Chondrocyte (in vitro differentiated cells): ENCODE measurements at regions not wholly inside any gene's neighbourhood (a gene's known extent, or its start where the extent isn't known, plus 50 kb on each side); places are given as distances from the start of the nearest gene placed in this dataset.
A peak's percentile ranks its signal among the peaks of the same experiment; 100 is the strongest.

ENCODE experiments used
- DNase-seq: peaks from one replicate; pipeline ENCODE4 v3.0.0; 2021; ENCODE audit warnings: mixed read lengths, low spot score
- H3K27ac Mint-ChIP-seq: one replicate; pipeline ENCODE4 v1.8.0; 2021; ENCODE audit warnings: mild to moderate bottlenecking, moderate library complexity, mixed read lengths; ENCODE audit not compliant: unreplicated experiment
- H3K27me3 Mint-ChIP-seq: 2 replicates; pipeline ENCODE4 v1.8.0; 2021; ENCODE audit warnings: low read depth, mixed read lengths
- H3K36me3 Mint-ChIP-seq: 2 replicates; pipeline ENCODE4 v1.8.0; 2021; ENCODE audit warnings: low read depth, mixed read lengths
- H3K4me1 Mint-ChIP-seq: 2 replicates; pipeline ENCODE4 v1.8.0; 2021; ENCODE audit warnings: low read depth, mild to moderate bottlenecking, mixed read lengths
- H3K4me3 Mint-ChIP-seq: one replicate; pipeline ENCODE4 v1.8.0; 2021; ENCODE audit warnings: mild to moderate bottlenecking, moderate library complexity, mixed read lengths; ENCODE audit not compliant: unreplicated experiment
- H3K9me3 Mint-ChIP-seq: 2 replicates; pipeline ENCODE4 v1.8.0; 2021; ENCODE audit warnings: low read depth, mixed read lengths
- CTCF ChIP-seq: fragments of 200-600 bp; sonication (generic); IDR thresholded peaks from 2 replicates; pipeline ENCODE4 v1.5.0; 2021; ENCODE audit warnings: antibody characterized with exemption, mild to moderate bottlenecking, moderate library complexity

- Mint-ChIP-seq H3K4me3 (no peak overlapping the region), H3K9me3 (no peaks in the 10 kb centered on the region), H3K4me1 (no peaks in the 10 kb centered on the region), H3K27me3 (peaks cover 1% of the 10 kb centered on the region), H3K36me3 (no peaks in the 10 kb centered on the region), H3K27ac (no peak overlapping the region)
- no peak for TF ChIP-seq CTCF
- no peak for DNase-seq
Observed at GRCh38 chr11:111077530-111078322, 167.8 kb upstream of the POU2AF2 start.

- TF ChIP-seq CTCF = peak; percentile 73
- Mint-ChIP-seq H3K4me1 (peaks cover 11% of the 10 kb centered on the region), H3K36me3 (peaks cover 2% of the 10 kb centered on the region), H3K4me3 (no peak overlapping the region), H3K27me3 (no peaks in the 10 kb centered on the region), H3K27ac (no peak overlapping the region), H3K9me3 (peaks cover 15% of the 10 kb centered on the region)
- no peak for DNase-seq
Observed at GRCh38 chr11:111069066-111069465, 176.5 kb upstream of the POU2AF2 start.

GRCh38 chr11:111067994-111068393, 177.5 kb upstream of the POU2AF2 start:
- Mint-ChIP-seq H3K9me3 (peaks cover 15% of the 10 kb centered on the region), H3K4me3 (no peak overlapping the region), H3K4me1 (peaks cover 20% of the 10 kb centered on the region), H3K27me3 (no peaks in the 10 kb centered on the region), H3K27ac (no peak overlapping the region), H3K36me3 (peaks cover 2% of the 10 kb centered on the region)
- TF ChIP-seq CTCF = no peak
- DNase-seq = no peak

DNA sequence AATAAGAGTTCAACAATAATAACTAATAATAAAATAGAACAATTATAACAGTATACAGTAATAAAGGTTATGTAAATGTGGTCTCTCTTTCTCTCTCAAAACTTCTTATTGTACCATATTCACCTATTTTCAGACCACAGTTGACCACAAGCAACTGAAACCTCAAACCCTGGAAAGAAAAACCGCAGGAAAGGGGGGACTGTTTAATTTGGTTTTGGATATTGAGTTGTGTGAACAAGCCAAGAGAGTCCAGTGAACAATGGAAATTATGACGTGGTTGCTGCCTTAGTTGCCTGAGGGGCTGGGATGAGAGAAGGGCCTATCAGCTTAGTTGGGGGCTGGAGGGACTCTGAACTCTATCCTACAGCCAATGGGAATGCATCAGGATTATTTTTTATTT, 178.7 kb upstream of the POU2AF2 start:
- no peak for TF ChIP-seq CTCF
- Mint-ChIP-seq H3K4me1 (peaks cover 20% of the 10 kb centered on the region), H3K27me3 (no peaks in the 10 kb centered on the region), H3K4me3 (no peak overlapping the region), H3K27ac (no peak overlapping the region), H3K36me3 (peaks cover 2% of the 10 kb centered on the region), H3K9me3 (peaks cover 15% of the 10 kb centered on the region)
- DNase-seq = no peak

DNA sequence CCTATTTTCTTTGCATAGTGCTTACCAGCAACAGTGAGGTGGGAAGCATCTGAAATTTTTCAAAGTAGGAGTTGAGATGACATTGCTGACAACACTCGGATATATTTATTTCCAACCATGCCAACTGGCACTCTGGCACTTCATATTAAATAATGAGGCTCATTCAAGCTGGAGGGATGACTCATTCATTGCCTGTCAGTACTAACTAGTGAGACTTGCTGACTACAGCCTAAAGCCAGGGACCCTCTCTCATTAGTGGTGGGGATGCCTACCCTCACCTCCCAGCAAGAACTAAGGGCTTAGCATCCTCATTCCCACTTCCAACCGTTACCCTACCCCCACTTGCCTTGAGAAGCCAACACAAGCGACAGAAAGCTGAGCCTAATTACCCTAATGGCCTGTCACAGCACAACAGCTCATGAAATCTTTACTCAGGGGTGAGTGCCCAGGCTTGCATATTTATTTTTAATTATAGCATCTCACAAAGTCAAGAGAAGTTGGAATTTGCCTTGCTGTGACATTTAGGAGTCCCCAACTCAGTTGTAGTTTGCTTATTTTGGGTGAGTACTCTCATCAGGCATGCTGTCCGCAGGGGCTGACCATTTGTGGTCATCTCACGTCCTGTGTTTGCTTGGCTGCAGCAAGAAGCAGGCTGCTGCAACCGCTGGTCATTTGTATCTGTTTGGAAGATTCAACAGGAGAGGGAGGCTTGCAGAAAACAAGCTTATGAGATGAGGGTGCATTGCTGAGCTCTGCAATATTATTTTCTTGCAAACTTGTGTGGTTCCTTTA, 181.6 kb upstream of the POU2AF2 start:
- DNase-seq = no peak

More for the DNA sequence above, 181.6 kb upstream of the POU2AF2 start:
- Mint-ChIP-seq H3K4me1 (peaks cover 14% of the 10 kb centered on the region), H3K27ac (no peak overlapping the region), H3K36me3 (peaks cover 2% of the 10 kb centered on the region), H3K27me3 (no peaks in the 10 kb centered on the region), H3K9me3 (peaks cover 13% of the 10 kb centered on the region), H3K4me3 (no peak overlapping the region)
- TF ChIP-seq CTCF = no peak
